RPMI7951 (cell line): ENCODE measurements at regions not wholly inside any gene's neighbourhood (a gene's known extent, or its start where the extent isn't known, plus 50 kb on each side); places are given as distances from the start of the nearest gene placed in this dataset.
"Not testable (repeated sequence)": the region's sequence is repeated elsewhere in the genome, so short reads cannot be mapped to it uniquely, and the experiment has no call there.

Experiments used
- DNase-seq: peaks from one replicate; pipeline ENCODE4 v3.0.0-alpha.2; 2012; ENCODE audit warnings: low read depth

DNA sequence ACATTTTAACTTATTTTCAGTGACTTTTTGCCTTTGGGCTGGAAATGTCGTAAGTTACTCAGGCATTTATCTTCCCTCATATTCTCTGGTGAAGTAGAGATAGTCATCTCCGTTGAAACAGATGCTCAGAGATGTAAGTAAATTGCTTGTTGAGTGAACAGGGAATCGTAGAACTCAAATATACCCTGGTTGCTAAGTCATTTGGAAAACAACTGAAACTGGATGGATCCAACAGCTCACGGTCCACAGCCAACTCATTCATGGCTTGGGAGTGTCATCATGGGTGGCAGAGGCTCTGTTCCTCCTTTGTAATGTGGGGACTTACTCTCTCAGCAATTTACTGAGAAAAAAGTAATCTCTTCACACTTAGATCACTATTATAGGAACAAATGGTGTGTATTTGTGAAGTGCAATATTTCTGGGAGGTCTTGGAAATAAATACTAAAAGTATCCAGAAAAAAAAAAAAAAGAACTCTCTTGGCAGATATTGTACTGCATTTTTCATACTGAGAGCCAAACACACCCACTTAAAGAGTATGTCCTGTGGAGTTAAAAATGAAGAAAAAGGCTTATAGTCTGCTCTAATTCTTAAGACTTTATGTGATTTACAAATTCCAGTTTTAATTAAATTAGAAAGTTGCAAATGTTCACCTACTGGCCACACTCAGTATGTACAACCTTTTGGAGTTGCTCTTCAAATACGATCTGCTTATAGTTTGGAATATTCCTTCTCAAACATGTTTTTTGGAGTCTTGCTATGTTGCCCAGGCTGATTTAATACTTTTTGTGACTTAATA, 107.4 kb downstream of the LEPR start:
- peak; percentile 81 for DNase-seq

- DNase-seq: no peak
Observed at GRCh38 chr1:65531972-65532570, 111.6 kb downstream of the LEPR start.

GRCh38 chr1:65535981-65536380, 115.5 kb downstream of the LEPR start:
- DNase-seq: no peak

- no peak for DNase-seq
Observed at GRCh38 chr1:65538086-65538485, 117.6 kb downstream of the LEPR start.

GRCh38 chr1:65538664-65539063, 118.2 kb downstream of the LEPR start:
- no peak for DNase-seq

- DNase-seq: no peak
Observed at GRCh38 chr1:65539266-65540131, 119.0 kb downstream of the LEPR start.

GRCh38 chr1:65541161-65541560, 120.7 kb downstream of the LEPR start:
- DNase-seq: no peak

DNA sequence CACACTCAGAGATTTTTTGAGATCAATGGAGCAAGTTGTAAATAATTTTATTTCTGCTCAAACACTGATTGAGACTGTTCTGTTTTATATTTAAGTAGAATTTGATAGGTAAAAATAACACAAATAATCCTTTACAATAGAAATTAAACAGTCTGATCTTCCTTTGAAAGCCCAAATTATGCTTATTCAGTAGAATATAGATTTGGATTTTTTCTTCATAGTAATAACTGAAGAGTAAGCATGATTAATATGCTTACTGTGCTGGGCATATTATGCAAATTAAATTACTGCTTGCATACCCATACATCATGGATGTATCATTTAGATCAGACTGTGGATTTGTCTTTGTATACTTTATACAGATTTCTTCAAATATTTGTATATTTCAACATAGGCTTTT, 121.4 kb downstream of the LEPR start:
- no peak for DNase-seq

GRCh38 chr1:65542592-65542991, 122.1 kb downstream of the LEPR start:
- not testable (repeated sequence) for DNase-seq

DNA sequence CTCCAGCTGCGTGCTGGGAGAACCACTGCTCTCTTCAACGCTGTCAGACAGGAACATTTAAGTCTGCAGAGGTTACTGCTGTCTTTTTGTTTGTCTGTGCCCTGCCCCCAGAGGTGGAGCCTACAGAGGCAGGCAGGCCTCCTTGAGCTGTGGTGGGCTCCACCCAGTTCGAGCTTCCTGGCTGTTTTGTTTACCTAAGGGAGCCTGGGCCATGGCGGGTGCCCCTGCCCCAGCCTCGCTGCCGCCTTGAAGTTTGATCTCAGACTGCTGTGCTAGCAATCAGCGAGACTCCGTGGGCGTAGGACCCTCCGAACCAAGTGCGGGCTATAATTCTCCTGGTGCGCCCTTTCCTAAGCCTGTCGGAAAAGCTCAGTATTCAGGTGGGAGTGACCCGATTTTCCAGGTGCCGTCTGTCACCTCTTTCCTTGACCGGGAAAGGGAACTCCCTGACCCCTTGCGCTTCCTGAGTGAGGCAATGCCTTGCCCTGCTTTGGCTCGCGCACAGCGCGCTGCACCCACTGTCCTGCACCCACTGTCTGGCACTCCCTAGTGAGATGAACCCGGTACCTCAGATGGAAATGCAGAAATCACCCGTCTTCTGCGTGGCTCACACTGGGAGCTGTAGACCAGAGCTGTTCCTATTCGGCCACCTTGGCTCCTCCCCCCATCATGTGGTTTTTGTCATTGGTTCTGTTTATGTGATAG, 130.0 kb downstream of the LEPR start:
- not testable (repeated sequence) for DNase-seq

GRCh38 chr1:65552484-65552883, 132.0 kb downstream of the LEPR start:
- DNase-seq: not testable (repeated sequence)

- DNase-seq: not testable (repeated sequence)
Observed at GRCh38 chr1:65554086-65554764, 133.8 kb downstream of the LEPR start.

GRCh38 chr1:65554829-65555228, 134.4 kb downstream of the LEPR start:
- DNase-seq: no peak

DNA sequence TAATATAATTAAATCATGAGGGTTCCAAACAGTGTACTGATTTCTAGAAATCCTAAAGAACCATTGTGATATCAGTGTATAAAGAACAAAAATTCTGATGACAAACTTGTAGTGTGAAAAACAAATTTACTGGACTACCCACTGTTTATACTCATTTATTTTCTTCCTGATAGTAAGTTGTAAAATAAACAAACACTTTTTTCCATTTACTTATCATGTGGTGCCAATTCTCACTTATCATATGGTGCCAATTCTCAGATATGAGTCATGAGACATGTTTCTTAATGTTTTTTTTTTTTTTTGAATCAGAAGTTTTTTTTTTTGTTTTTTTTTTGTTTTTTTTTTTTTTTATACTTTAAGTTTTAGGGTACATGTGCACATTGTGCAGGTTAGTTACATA, 137.7 kb downstream of the LEPR start:
- peak; percentile 11 for DNase-seq

- DNase-seq: no peak
Observed at GRCh38 chr1:65564493-65564892, 144.0 kb downstream of the LEPR start.

DNA sequence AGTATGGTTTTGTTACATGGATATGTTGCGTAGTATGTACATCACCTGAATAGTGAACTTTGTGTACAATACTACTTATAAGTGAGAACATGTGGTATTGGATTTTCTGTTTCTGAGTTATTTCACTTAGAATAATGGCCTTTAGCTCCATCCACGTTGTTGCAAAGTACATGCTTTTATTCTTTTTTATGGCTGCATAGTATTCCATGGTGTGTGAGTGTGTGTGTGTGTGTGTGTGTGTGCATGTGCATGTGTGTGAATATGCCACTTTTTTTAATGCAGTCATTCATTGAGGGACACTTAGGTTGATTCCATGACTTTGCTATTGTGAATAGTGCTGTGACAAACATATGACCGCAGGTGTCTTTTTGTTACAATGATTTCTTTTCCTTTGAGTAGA, 147.8 kb downstream of the LEPR start:
- DNase-seq: no peak

DNA sequence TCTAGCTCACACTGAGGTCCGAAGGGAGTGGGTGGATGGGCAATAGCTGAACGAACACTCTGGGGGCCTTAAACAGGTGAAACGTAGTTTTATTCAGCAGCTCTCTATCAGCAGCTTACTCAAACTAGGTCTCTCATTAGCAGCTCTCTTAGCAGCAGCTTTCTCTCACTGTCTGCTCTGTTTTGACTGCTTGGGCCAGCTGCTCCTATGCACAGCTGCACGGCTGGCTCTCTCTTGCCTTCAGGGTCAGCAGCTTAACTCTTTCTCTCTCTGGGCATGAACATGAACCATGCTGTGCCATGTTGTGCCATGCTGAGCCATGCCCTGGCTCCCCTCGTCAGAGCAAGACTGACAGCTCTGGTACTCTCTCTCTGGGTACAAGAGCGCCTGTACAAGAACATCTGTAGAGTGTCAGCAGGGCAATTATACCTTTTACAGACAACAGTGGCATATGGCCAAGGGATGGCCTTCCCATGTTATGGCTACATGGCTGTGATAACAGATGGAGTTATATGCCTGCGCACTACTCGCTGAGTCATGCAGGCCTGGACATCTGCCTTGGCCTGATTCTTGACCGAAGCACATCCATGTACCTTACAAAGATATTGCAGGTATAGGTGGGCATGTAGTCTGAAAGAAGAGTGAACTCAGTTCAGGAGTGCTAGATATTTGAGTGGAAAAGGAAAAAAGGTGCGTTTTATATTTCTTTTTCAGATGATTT, 152.4 kb downstream of the LEPR start:
- no peak for DNase-seq

- no peak for DNase-seq
Observed at GRCh38 chr1:65577278-65577677, 156.8 kb downstream of the LEPR start.

- DNase-seq: peak; percentile 14
Observed at GRCh38 chr1:65577982-65578381, 157.5 kb downstream of the LEPR start.

GRCh38 chr1:65581119-65581518, 160.7 kb downstream of the LEPR start:
- DNase-seq: no peak

- no peak for DNase-seq
Observed at GRCh38 chr1:65584399-65584798, 163.9 kb downstream of the LEPR start.
